IPS-NIHi7 (cell line): ENCODE measurements at regions not wholly inside any gene's neighbourhood (a gene's known extent, or its start where the extent isn't known, plus 50 kb on each side); places are given as distances from the start of the nearest gene placed in this dataset.

Source experiments
- DNase-seq: peaks from one replicate; pipeline ENCODE4 v3.0.0; 2012; ENCODE audit warnings: mixed read lengths; ENCODE audit errors: extremely low spot score

DNA sequence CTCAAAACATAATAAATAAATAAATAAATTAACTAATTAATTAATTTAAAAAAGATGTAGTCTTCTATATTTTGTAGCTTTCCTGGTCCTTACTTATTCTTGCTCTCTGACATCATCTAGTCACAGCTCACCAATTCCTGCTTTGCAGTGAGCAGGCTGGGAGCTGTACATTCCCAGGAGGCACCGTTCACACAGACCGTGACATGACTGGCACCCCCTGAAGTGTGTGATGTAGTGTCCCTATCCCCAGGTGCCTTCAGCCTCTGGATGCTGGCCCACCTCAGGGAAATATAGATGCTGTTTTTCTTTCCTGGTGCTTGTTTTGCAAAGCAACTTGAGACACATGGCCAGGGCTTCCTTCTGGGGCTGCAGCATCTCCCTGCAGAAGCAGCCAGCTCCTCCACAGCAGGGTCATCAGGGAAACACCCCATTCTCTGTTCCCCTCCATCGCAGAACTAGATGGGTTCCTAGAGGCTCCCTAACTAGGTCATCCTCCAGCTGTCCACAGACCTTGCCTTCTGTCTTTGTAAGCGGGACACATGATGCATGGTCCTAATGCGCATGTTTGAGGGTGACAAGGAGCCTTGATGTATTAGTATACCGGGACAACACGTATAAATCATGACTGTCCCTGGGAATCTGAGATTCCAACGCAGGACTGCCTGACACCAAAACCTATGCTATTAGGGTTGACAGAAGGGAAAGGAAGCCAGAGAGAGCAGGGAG, 76.4 kb downstream of the RHOB start:
- DNase-seq: no peak

- DNase-seq: no peak
These were observed 76.9 kb downstream of the RHOB start for GRCh38 chr2:20523799-20524187.

DNA sequence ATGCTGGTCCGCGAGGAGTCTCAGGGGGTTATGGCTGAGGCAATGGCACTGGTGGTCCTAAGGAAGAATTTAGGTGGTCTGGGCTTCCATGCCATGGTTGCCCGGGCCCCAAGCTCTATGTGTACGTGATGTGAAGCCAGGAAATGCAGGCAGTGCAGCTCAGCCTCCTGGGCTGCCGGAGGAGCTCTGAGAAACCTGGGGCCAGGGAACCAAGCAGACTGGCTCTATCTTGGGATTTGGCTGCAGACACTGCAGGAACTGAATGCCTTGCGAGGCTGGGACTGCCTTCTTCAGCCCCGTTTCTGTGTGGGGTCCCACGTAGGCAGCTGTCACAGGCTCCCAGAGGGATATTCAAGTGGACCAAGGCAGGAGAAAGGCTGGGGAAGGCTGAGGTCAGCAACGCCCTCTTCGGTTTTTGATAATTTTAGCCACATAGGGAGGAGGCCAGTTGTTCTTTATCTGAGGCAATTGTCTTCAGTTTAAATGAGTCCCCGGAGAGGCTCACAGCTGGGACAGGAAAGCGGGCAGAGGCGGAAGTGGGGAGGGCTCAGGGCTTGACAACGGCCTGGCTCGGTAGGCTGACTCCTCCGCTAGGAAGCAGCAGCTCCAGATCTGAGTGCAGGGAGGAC, 77.7 kb downstream of the RHOB start:
- DNase-seq: no peak

DNA sequence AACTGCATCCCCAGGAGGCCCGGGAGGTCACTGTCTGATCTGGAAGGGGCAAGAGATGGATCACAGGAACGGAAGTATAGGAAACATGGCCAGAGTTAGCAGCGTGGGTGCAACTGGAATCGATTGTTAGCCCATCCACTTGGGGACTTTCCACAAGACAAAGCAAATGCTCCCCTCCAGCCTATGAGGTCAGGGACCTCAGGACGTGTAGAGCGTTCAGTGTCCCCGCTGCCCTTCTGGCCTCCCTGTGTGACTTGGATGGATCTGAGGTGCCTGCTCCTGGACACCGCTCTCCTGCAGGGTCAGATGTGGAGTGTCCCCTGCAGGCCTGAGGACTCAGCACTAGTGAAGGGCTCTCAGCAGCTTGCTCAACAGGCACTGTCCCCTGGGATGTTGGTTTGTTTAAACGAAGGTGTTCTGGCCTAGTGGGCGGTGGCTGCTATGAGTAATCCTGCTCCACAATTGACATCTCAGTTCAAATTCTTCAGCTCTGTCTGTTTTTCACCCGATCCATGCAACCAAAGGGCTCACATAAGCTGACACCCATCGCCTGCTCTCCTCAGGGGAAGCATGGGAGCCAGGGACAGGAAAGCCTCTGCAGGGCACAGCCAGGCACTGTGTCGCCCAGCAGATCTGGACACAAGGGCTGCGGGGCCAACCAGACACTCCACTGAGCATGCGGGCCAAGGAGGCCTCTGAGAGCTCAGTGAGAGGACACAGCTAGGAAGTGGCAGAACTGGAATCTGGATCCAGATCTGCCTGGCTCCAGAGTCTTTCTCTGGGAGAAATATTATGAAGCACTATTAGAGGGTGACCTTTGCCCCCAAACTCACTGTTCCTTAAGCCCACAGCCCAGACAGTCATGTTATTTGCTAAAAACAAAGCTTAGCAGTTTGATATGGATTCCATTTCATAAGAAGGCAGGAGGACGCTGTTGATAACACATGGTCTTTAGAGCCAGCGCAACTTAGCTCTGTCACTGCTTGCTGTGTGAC, 78.5 kb downstream of the RHOB start:
- peak; percentile 33 for DNase-seq

DNA sequence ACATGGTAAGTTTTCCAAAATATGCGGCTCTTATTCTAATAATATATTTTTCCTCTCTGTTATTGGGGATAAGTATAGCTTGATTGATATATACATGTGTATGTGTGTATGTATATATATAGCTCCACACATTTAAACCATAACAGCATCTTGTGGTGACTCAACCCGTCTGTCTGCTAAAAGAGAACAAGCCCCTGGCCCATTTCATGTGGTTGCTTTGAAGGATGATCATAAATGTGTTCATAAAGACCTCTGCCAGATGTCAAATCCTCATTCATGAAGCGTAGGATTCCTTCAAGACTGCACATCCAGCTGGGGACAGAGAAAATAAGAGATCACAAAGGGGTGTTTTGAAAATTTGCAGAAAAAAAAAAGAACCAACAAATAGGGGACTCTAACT, 79.3 kb downstream of the RHOB start:
- DNase-seq: no peak

DNA sequence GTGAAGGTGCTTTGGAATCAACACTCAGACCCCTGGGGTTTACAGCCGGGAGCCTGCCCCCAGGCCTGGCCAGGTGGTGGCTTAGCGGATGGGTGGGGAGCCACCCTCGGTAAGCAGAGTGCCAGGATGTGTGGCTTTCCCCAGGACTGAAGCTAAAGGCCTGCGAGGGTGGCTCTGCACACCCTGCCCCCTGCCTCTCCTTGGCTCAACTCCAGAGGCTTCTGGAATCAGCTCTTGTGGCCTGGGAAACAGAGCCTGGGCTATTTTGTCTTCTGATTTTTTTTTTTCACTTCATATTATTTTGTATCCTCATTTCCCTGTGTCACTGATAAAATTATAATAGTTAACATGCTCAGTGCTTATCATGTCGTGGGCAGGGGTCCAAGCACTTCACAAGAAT, 79.8 kb downstream of the RHOB start:
- no peak for DNase-seq

DNA sequence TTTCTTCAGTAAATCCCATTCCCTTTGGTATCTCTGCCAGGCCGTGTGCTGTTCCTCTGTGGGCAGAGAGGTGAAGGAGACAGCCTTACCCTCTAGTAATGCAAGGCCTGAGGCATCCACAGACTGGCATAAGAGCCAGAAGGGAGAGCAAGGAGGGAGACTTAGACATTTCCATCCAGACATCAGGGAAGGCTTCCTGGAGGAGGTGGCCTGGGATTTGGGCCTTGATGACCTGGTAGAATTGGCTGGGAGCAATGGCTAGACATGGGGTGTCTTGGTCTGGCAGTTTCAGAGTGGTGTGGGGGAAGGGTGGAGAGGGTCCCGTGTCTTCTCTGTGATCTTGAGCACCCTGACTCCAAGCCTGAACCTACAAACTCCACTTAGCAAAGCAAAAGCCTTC, 81.8 kb downstream of the RHOB start:
- no peak for DNase-seq

DNA sequence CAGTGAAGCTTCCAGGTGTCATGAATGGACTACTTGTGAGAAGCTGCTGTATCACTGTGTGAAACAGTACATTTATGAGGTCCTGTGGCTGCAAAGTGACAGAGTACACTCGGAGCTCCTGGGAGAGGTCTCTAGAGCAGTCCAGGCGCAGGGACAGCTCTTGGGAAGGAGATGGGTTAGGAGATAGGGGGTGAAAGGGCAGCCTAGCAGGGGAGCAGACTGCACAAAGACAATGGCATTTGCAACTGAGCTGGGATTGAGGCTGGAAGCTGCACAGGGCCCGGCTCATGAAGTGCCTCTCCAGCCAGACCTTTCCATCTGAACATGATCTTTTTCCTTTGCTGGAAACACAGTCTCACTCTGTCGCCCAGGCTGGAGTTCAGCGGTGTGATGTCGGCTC, 83.6 kb downstream of the RHOB start:
- no peak for DNase-seq

DNA sequence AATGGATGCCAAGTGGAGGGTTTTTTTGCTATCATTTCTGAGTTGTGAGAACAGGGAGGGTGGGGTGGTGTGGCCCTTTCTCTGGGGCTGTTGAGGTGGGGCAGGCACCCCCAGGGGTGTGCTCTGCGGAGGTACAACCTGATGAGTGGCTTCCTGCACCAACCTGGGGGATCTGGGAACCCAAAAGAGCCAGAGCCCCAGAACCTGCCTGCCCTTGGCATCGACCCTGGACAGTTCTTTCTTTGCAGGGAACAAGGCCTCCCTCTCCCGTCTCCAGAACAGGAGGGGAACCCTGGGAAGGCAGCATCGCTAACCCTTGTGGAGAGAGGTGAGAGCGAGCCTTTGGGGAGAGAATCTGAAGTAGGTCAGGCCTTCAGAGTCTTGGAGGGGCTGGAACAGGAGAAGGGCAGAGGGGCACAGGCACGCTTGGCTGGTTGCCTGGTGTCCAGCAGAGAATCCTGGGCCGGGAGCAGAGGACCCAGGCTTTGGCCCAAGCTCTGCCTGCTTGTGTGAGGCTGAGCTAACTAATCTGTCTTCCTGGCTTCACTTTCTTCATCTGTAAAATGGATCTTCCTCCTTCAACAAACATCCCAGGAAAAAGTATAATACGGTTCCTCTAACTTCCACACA, 84.9 kb downstream of the RHOB start:
- DNase-seq: no peak

DNA sequence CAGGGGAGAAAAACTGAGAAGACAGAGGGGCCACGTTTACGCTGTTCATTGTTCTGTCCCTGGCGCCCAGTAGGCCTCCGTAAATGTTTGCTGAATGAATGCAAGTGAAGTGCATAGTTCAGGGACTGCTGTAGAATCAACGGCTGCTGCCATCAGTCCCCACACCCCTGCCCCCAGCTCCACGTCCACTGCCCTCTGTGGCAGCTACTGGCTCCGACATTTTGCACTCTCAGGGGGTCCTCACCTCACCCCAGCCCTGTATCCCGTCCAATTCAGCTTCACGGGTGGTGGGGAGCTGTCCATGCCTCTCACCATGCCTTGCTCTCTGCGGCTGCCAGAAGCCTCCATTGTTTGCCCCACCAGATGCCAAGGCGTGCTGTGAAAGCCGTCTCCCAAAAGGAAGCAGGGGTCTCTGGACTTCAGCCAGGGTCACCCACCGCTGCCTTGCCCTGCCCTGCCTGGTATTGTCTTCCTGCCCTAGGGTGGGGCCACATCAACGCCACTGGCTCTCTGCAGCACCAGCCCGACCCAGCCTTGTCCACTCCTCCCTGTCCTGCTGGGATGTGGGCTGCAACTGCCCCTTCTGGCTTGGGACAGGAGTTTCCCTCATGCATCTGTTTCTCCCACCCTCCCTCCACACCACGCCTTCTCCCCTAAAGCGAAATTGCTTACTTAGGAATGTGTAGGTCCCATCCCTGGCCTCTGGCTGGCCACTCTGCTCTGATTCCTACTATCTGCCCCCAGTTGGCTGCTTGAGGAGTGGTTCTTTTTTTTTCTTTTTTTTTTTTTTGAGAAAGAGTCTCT, 86.0 kb downstream of the RHOB start:
- DNase-seq: peak; percentile 53

- no peak for DNase-seq
These were observed 87.2 kb downstream of the RHOB start for GRCh38 chr2:20533993-20534622.

GRCh38 chr2:20534913-20535801, 88.3 kb downstream of the RHOB start:
- DNase-seq: no peak

GRCh38 chr2:20536619-20537422, 89.9 kb downstream of the RHOB start:
- DNase-seq: no peak

- no peak for DNase-seq
These were observed 90.8 kb downstream of the RHOB start for GRCh38 chr2:20537423-20538307.

DNA sequence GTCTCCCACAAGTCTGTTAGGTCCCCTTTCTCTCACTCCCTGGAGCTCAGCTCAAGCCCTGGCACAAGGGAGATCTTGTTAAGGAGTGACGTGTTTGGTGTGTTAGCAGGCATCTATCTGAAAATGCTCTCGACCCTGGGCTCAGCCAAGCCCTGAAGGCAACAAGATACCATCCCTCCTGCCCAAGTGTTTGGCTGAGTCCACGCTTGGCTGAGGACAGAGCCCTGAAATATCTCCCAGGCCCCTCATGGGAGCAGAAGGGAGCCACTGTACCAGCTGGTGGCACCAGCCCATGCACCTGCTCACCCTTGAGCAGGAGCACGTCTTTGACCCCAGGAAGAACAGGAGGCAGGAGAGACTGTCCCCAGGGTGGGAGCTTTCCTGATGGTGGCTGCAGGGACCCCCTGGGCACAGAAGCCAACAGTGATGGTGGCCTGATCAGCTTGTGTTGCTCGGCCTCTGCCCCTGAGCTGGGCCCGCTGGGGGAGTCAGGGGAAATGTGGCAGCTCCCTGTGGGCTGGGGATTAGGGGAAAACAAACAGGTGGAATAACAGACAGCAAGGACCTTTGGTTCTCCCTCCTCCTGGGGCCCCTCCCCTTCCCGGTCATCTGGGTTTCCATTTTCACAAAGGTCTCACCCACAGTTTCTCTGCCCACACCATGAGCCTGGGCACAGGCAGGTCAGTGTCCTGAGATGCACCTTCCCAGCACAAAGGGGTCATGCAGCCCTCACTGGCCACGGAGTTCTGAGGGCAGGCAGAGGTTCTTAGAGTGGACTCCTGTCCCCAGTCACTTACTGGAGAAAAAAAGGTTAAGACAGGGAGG, 91.6 kb downstream of the RHOB start:
- no peak for DNase-seq

- no peak for DNase-seq
These were observed 92.4 kb downstream of the RHOB start for GRCh38 chr2:20539133-20539719.
